ENCODE measurements at regions not wholly inside any gene's neighbourhood (a gene's known extent, or its start where the extent isn't known, plus 50 kb on each side); places are given as distances from the start of the nearest gene placed in this dataset.

DNA sequence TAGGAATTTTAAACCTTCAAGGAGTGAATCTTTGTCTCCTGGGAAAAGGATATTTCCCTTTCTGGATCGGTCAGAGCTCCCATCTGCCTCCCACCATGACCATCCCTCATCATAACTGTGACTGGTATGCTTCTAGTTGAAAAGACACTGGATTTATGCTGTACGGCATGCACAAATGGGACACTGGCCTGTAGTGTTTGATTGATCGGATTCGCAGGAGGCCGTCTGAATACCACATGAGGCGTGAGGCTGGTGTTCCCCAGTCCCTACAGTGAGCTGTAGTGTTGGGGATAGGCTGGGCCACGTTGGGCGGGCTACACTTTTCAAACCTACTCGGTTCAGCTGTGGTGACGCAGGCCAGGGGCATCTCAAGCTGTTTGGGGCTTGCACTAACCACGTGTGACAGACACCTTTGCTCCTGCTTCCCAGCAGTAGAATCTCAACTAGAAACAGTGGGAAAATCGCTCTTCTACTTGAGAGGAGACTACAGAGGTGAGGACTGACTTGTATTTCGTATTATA, 101.8 kb downstream of the MID1IP1 start:
- Histone ChIP-seq H3K9me3 (no peaks in the 10 kb centered on the region), H3K4me1 (ENCODE audit: control insufficient read depth in 1 of 2, insufficient read depth in 2 of 2, low read depth in 1 of 2, low read length in 1 of 2) (peaks cover 0 to 2% of the 10 kb centered on the region in 2 experiments; a peak in 1 of 4 replicates), H3F3A (replicated peaks; ENCODE audit: insufficient read depth) (no peaks in the 10 kb centered on the region), H3K27me3 (ENCODE audit: insufficient read depth) (peaks cover 5% of the 10 kb centered on the region; the same call in 1 of the 2 replicates), H3K9me2 (no peaks in the 10 kb centered on the region), H3K4me3 (ENCODE audit: low read depth in 2 of 2, low read length in 1 of 2) (no peak overlapping the region), H2AFZ (ENCODE audit: low read depth) (no peak overlapping the region), H3K9ac (no peak overlapping the region), H3K79me2 (ENCODE audit: insufficient read depth) (no peaks in the 10 kb centered on the region), H3K27ac (ENCODE audit: low read depth in 2 of 2, low read length in 1 of 2) (no peak overlapping the region), H3K4me2 (no peak overlapping the region), H4K20me1 (ENCODE audit: insufficient read depth) (no peaks in the 10 kb centered on the region), H3K36me3 (replicated peaks in 1 of 2; ENCODE audit: control insufficient read depth in 1 of 2, insufficient read depth in 2 of 2, low read length in 1 of 2) (no peaks in the 10 kb centered on the region)
- no peak for TF ChIP-seq MXI1 (IDR thresholded peaks at IDR 0.05; ENCODE audit: low read depth, low read length)
- no peak for TF ChIP-seq YY1 (IDR thresholded peaks at IDR 0.05; ENCODE audit: low read depth)
- TF ChIP-seq, protein P1, sequence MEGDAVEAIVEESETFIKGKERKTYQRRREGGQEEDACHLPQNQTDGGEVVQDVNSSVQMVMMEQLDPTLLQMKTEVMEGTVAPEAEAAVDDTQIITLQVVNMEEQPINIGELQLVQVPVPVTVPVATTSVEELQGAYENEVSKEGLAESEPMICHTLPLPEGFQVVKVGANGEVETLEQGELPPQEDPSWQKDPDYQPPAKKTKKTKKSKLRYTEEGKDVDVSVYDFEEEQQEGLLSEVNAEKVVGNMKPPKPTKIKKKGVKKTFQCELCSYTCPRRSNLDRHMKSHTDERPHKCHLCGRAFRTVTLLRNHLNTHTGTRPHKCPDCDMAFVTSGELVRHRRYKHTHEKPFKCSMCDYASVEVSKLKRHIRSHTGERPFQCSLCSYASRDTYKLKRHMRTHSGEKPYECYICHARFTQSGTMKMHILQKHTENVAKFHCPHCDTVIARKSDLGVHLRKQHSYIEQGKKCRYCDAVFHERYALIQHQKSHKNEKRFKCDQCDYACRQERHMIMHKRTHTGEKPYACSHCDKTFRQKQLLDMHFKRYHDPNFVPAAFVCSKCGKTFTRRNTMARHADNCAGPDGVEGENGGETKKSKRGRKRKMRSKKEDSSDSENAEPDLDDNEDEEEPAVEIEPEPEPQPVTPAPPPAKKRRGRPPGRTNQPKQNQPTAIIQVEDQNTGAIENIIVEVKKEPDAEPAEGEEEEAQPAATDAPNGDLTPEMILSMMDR (IDR thresholded peaks at IDR 0.05) = no peak
- TF ChIP-seq, protein P2, sequence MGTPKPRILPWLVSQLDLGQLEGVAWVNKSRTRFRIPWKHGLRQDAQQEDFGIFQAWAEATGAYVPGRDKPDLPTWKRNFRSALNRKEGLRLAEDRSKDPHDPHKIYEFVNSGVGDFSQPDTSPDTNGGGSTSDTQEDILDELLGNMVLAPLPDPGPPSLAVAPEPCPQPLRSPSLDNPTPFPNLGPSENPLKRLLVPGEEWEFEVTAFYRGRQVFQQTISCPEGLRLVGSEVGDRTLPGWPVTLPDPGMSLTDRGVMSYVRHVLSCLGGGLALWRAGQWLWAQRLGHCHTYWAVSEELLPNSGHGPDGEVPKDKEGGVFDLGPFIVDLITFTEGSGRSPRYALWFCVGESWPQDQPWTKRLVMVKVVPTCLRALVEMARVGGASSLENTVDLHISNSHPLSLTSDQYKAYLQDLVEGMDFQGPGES (IDR thresholded peaks at IDR 0.05; ENCODE audit: low read depth, low read length) = no peak
- TF ChIP-seq TAF1 (IDR thresholded peaks at IDR 0.05; ENCODE audit: borderline replicate concordance, low read depth, low read length) = no peak
- TF ChIP-seq, protein P3, sequence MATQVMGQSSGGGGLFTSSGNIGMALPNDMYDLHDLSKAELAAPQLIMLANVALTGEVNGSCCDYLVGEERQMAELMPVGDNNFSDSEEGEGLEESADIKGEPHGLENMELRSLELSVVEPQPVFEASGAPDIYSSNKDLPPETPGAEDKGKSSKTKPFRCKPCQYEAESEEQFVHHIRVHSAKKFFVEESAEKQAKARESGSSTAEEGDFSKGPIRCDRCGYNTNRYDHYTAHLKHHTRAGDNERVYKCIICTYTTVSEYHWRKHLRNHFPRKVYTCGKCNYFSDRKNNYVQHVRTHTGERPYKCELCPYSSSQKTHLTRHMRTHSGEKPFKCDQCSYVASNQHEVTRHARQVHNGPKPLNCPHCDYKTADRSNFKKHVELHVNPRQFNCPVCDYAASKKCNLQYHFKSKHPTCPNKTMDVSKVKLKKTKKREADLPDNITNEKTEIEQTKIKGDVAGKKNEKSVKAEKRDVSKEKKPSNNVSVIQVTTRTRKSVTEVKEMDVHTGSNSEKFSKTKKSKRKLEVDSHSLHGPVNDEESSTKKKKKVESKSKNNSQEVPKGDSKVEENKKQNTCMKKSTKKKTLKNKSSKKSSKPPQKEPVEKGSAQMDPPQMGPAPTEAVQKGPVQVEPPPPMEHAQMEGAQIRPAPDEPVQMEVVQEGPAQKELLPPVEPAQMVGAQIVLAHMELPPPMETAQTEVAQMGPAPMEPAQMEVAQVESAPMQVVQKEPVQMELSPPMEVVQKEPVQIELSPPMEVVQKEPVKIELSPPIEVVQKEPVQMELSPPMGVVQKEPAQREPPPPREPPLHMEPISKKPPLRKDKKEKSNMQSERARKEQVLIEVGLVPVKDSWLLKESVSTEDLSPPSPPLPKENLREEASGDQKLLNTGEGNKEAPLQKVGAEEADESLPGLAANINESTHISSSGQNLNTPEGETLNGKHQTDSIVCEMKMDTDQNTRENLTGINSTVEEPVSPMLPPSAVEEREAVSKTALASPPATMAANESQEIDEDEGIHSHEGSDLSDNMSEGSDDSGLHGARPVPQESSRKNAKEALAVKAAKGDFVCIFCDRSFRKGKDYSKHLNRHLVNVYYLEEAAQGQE (IDR thresholded peaks at IDR 0.05; ENCODE audit: low read depth, low read length) = no peak
- no peak for TF ChIP-seq TCF12 (IDR thresholded peaks at IDR 0.05)
- no peak for TF ChIP-seq CHD2 (IDR thresholded peaks at IDR 0.05; ENCODE audit: low read length, partially characterized antibody)
- TF ChIP-seq, protein P4, sequence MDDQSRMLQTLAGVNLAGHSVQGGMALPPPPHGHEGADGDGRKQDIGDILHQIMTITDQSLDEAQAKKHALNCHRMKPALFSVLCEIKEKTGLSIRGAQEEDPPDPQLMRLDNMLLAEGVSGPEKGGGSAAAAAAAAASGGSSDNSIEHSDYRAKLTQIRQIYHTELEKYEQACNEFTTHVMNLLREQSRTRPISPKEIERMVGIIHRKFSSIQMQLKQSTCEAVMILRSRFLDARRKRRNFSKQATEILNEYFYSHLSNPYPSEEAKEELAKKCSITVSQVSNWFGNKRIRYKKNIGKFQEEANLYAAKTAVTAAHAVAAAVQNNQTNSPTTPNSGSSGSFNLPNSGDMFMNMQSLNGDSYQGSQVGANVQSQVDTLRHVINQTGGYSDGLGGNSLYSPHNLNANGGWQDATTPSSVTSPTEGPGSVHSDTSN (IDR thresholded peaks at IDR 0.05) = no peak
- TF ChIP-seq, protein P5, sequence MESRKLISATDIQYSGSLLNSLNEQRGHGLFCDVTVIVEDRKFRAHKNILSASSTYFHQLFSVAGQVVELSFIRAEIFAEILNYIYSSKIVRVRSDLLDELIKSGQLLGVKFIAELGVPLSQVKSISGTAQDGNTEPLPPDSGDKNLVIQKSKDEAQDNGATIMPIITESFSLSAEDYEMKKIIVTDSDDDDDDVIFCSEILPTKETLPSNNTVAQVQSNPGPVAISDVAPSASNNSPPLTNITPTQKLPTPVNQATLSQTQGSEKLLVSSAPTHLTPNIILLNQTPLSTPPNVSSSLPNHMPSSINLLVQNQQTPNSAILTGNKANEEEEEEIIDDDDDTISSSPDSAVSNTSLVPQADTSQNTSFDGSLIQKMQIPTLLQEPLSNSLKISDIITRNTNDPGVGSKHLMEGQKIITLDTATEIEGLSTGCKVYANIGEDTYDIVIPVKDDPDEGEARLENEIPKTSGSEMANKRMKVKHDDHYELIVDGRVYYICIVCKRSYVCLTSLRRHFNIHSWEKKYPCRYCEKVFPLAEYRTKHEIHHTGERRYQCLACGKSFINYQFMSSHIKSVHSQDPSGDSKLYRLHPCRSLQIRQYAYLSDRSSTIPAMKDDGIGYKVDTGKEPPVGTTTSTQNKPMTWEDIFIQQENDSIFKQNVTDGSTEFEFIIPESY (IDR thresholded peaks at IDR 0.05; ENCODE audit: borderline replicate concordance, low read depth) = no peak
- TF ChIP-seq SIN3A (IDR thresholded peaks at IDR 0.05; ENCODE audit: borderline replicate concordance, low read depth, low read length) = no peak
- TF ChIP-seq, protein P6, sequence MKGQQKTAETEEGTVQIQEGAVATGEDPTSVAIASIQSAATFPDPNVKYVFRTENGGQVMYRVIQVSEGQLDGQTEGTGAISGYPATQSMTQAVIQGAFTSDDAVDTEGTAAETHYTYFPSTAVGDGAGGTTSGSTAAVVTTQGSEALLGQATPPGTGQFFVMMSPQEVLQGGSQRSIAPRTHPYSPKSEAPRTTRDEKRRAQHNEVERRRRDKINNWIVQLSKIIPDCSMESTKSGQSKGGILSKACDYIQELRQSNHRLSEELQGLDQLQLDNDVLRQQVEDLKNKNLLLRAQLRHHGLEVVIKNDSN (IDR thresholded peaks at IDR 0.05; ENCODE audit: borderline replicate concordance, low read depth) = no peak
- no peak for TF ChIP-seq NRF1 (IDR thresholded peaks at IDR 0.05; ENCODE audit: low read depth, low read length)
- no peak for TF ChIP-seq RXRA (IDR thresholded peaks at IDR 0.05; ENCODE audit: borderline replicate concordance, low read depth)
- TF ChIP-seq NFIC (IDR thresholded peaks at IDR 0.05; ENCODE audit: borderline replicate concordance) = no peak
- TF ChIP-seq RFX5 (IDR thresholded peaks at IDR 0.05; ENCODE audit: low read length) = no peak
- TF ChIP-seq, protein P7, sequence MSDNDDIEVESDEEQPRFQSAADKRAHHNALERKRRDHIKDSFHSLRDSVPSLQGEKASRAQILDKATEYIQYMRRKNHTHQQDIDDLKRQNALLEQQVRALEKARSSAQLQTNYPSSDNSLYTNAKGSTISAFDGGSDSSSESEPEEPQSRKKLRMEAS (IDR thresholded peaks at IDR 0.05; ENCODE audit: low read depth) = no peak
- TF ChIP-seq FOXM1 (IDR thresholded peaks at IDR 0.05; ENCODE audit: low read depth) = no peak
- ChIA-PET CTCF (no interaction called here), POLR2A (no interaction called here)
- 19% methylated on average over 6 of the region's 13 CpGs for WGBS (ENCODE audit: low lambda C conversion rate)
- no peak for DNase-seq
